T-cell (primary cell): ENCODE measurements at regions not wholly inside any gene's neighbourhood (a gene's known extent, or its start where the extent isn't known, plus 50 kb on each side); places are given as distances from the start of the nearest gene placed in this dataset.

ENCODE experiments used
- ATAC-seq, 4 experiments: fragments of 200-7000 bp in 3 of 4; fragments of 150-1000 bp in 1 of 4; cut with Tn5 transposase; replicated peaks in 1 of 4; 1 replicate in 3 of 4; 2 replicates in 1 of 4; pipeline ENCODE4 v1.10.0; 2021; ENCODE audit warnings: moderate library complexity in 3 of 4, mild to moderate bottlenecking in 2 of 4, moderate number of reproducible peaks in 1 of 4
- CTCF ChIA-PET, 2 donors: fragments of 300-600 bp; sonication (Branson Sonifier 250); formaldehyde crosslinking; loops; one replicate each; lab custom pipeline; 2022; ENCODE audit warnings: antibody characterized with exemption in 2 of 2; lab: Charles Lee
- POLR2A ChIA-PET, 2 donors: fragments of 300-600 bp; sonication (Branson Sonifier 250); formaldehyde crosslinking; loops; one replicate each; lab custom pipeline; 2022; ENCODE audit warnings: antibody characterized with exemption in 2 of 2; lab: Charles Lee
- DNase-seq, 35 experiments: peaks; one replicate each; pipeline versions ENCODE4 v3.0.0 to v3.0.0-alpha.2; 2013 to 2023
- H3K27ac ChIP-seq: one replicate; pipeline ENCODE4 v1.5.1; 2013; ENCODE audit warnings: low read length
- H3K27me3 ChIP-seq, 2 experiments: replicated peaks in 1 of 2; 1 replicate in 1 of 2; 2 replicates in 1 of 2; pipeline versions ENCODE4 v1.6.1 to v1.7.0; 2013; ENCODE audit warnings: low read length in 1 of 2, mixed read lengths in 1 of 2; ENCODE audit not compliant: control insufficient read depth in 2 of 2, insufficient read depth in 2 of 2; ENCODE audit errors: extremely low read depth in 1 of 2
- H3K36me3 ChIP-seq, 2 donors: 1 replicate in 1 of 2; 2 replicates in 1 of 2; pipeline versions ENCODE4 v1.6.1 to v1.7.0; 2013; ENCODE audit warnings: low read length in 1 of 2; ENCODE audit not compliant: control insufficient read depth in 2 of 2, insufficient read depth in 1 of 2; ENCODE audit errors: extremely low read depth in 1 of 2
- H3K4me1 ChIP-seq, 2 experiments: 1 replicate in 1 of 2; 2 replicates in 1 of 2; pipeline versions ENCODE4 v1.6.1 to v1.7.0; 2013; ENCODE audit warnings: low read length in 2 of 2, mixed read lengths in 1 of 2; ENCODE audit not compliant: insufficient read depth in 2 of 2, control insufficient read depth in 1 of 2; ENCODE audit errors: extremely low read depth in 1 of 2
- H3K4me3 ChIP-seq, 2 donors: 1 replicate in 1 of 2; 2 replicates in 1 of 2; pipeline versions ENCODE4 v1.5.1 to v1.7.0; 2013; ENCODE audit warnings: mild to moderate bottlenecking in 2 of 2, low read length in 1 of 2, moderate library complexity in 1 of 2; ENCODE audit not compliant: control insufficient read depth in 1 of 2; ENCODE audit errors: extremely low read depth in 1 of 2
- H3K9me3 ChIP-seq: 2 replicates; pipeline ENCODE4 v1.7.0; 2013
- H3K27ac Mint-ChIP-seq, 2 donors: one replicate each; pipeline ENCODE4 v1.8.0; 2020 to 2021; ENCODE audit warnings: mild to moderate bottlenecking in 2 of 2, mixed read lengths in 2 of 2
- H3K27me3 Mint-ChIP-seq, 2 donors: one replicate each; pipeline ENCODE4 v1.8.0; 2021 to 2022; ENCODE audit warnings: mixed read lengths in 2 of 2
- H3K36me3 Mint-ChIP-seq: one replicate; pipeline ENCODE4 v1.8.0; 2021; ENCODE audit warnings: mixed read lengths
- H3K4me1 Mint-ChIP-seq, 3 donors: one replicate each; pipeline ENCODE4 v1.8.0; 2020 to 2022; ENCODE audit warnings: mixed read lengths in 3 of 3, mild to moderate bottlenecking in 1 of 3
- H3K4me3 Mint-ChIP-seq, 3 donors: one replicate each; pipeline ENCODE4 v1.8.0; 2020 to 2022; ENCODE audit warnings: mild to moderate bottlenecking in 3 of 3, mixed read lengths in 3 of 3, moderate library complexity in 3 of 3
- H3K9me3 Mint-ChIP-seq, 3 donors: one replicate each; pipeline ENCODE4 v1.8.0; 2020 to 2022; ENCODE audit warnings: mixed read lengths in 3 of 3
- WGBS: methylation state at CpG from one replicate; pipeline ENCODE4 v1.1.5; 2013; ENCODE audit warnings: missing lambda C conversion rate; ENCODE audit not compliant: insufficient coverage; 5-methylcytosine and 5-hydroxymethylcytosine counted together

GRCh38 chr5:117803533-117803932, 1184.8 kb downstream of the DTWD2 start:
- WGBS = no CpG with 5 or more reads among the region's 3 CpGs
- Histone ChIP-seq H3K36me3 (no peaks in the 10 kb centered on the region), H3K4me3 (no peak overlapping the region), H3K9me3 (no peaks in the 10 kb centered on the region), H3K27me3 (no peaks in the 10 kb centered on the region), H3K27ac (no peak overlapping the region), H3K4me1 (no peaks in the 10 kb centered on the region)
- H3K9me3 Mint-ChIP-seq = peaks cover 17 to 23% (median 19%) of the 10 kb centered on the region in 3 donors
- no peaks in the 10 kb centered on the region for H3K4me1 Mint-ChIP-seq
- no peaks in the 10 kb centered on the region for H3K27me3 Mint-ChIP-seq
- H3K27ac Mint-ChIP-seq = no peak overlapping the region
- H3K4me3 Mint-ChIP-seq = no peak overlapping the region
- ATAC-seq = no peak
- ChIA-PET POLR2A (no interaction called here), CTCF (no interaction called here)
- no peaks in the 10 kb centered on the region for H3K36me3 Mint-ChIP-seq
- no peak for DNase-seq

GRCh38 chr5:117801583-117801982, 1186.8 kb downstream of the DTWD2 start:
- Histone ChIP-seq H3K36me3 (no peaks in the 10 kb centered on the region), H3K4me1 (no peaks in the 10 kb centered on the region), H3K27me3 (no peaks in the 10 kb centered on the region), H3K27ac (no peak overlapping the region), H3K4me3 (no peak overlapping the region), H3K9me3 (no peaks in the 10 kb centered on the region)
- no peaks in the 10 kb centered on the region for H3K27me3 Mint-ChIP-seq
- peaks cover 11 to 19% (median 18%) of the 10 kb centered on the region in 3 donors for H3K9me3 Mint-ChIP-seq
- ATAC-seq (no peak), DNase-seq (no peak)
- no peaks in the 10 kb centered on the region for H3K36me3 Mint-ChIP-seq
- ChIA-PET POLR2A (no interaction called here), CTCF (no interaction called here)
- H3K27ac Mint-ChIP-seq = no peak overlapping the region
- no peak overlapping the region for H3K4me3 Mint-ChIP-seq
- no peaks in the 10 kb centered on the region for H3K4me1 Mint-ChIP-seq
- no CpG with 5 or more reads among the region's 4 CpGs for WGBS

GRCh38 chr5:117800261-117800660, 1188.1 kb downstream of the DTWD2 start:
- Histone ChIP-seq H3K4me3 (no peak overlapping the region), H3K36me3 (no peaks in the 10 kb centered on the region), H3K27ac (no peak overlapping the region), H3K4me1 (no peaks in the 10 kb centered on the region), H3K27me3 (no peaks in the 10 kb centered on the region), H3K9me3 (no peaks in the 10 kb centered on the region)
- Mint-ChIP-seq H3K36me3 (no peaks in the 10 kb centered on the region), H3K9me3 (peaks cover 6 to 19% (median 15%) of the 10 kb centered on the region in 3 donors), H3K27ac (no peak overlapping the region), H3K27me3 (no peaks in the 10 kb centered on the region), H3K4me1 (no peaks in the 10 kb centered on the region), H3K4me3 (no peak overlapping the region)
- no peak for DNase-seq
- ATAC-seq = no peak
- POLR2A ChIA-PET = no interaction called here
- CTCF ChIA-PET = interaction anchor here in 1 of 2 donors (0.6 kb wide), 1 partner anchor 611 kb away, joined by 3 read pairs; no protein-coding TSS in a partner anchor

- Mint-ChIP-seq H3K4me3 (no peak overlapping the region), H3K27ac (no peak overlapping the region), H3K36me3 (no peaks in the 10 kb centered on the region), H3K4me1 (no peaks in the 10 kb centered on the region), H3K9me3 (peaks cover 0 to 19% (median 5%) of the 10 kb centered on the region in 3 donors), H3K27me3 (no peaks in the 10 kb centered on the region)
- no peaks in the 10 kb centered on the region for H3K27me3 ChIP-seq
- no peak overlapping the region for H3K4me3 ChIP-seq
- H3K9me3 ChIP-seq = no peaks in the 10 kb centered on the region
- no peak for DNase-seq
- ChIA-PET POLR2A (no interaction called here), CTCF (no interaction called here)
- H3K4me1 ChIP-seq = no peaks in the 10 kb centered on the region
- ATAC-seq = no peak
- no peaks in the 10 kb centered on the region for H3K36me3 ChIP-seq
- no CpG with 5 or more reads among the region's 3 CpGs for WGBS
- no peak overlapping the region for H3K27ac ChIP-seq
These were observed 1193.5 kb downstream of the DTWD2 start for GRCh38 chr5:117794847-117795246.

- ChIA-PET CTCF (no interaction called here), POLR2A (no interaction called here)
These were observed 1194.4 kb downstream of the DTWD2 start for GRCh38 chr5:117793963-117794362.

GRCh38 chr5:117792476-117792875, 1195.9 kb downstream of the DTWD2 start:
- WGBS = no CpG with 5 or more reads among the region's 1 CpG
- H3K4me1 Mint-ChIP-seq = no peaks in the 10 kb centered on the region

More at GRCh38 chr5:117793963-117794362, 1194.4 kb downstream of the DTWD2 start:
- H3K4me3 Mint-ChIP-seq = no peak overlapping the region
- ATAC-seq (no peak), DNase-seq (no peak)
- Histone ChIP-seq H3K4me1 (no peaks in the 10 kb centered on the region), H3K4me3 (no peak overlapping the region), H3K27ac (no peak overlapping the region), H3K36me3 (no peaks in the 10 kb centered on the region), H3K9me3 (no peaks in the 10 kb centered on the region), H3K27me3 (no peaks in the 10 kb centered on the region)
- no CpG with 5 or more reads among the region's 5 CpGs for WGBS
- no peaks in the 10 kb centered on the region for H3K27me3 Mint-ChIP-seq
- H3K4me1 Mint-ChIP-seq = no peaks in the 10 kb centered on the region
- H3K9me3 Mint-ChIP-seq = peaks cover 0 to 19% (median 5%) of the 10 kb centered on the region in 3 donors
- no peaks in the 10 kb centered on the region for H3K36me3 Mint-ChIP-seq
- no peak overlapping the region for H3K27ac Mint-ChIP-seq

GRCh38 chr5:117788596-117788995, 1199.8 kb downstream of the DTWD2 start:
- Mint-ChIP-seq H3K36me3 (no peaks in the 10 kb centered on the region), H3K4me3 (no peak overlapping the region), H3K27ac (no peak overlapping the region), H3K4me1 (no peaks in the 10 kb centered on the region), H3K9me3 (peaks cover 9 to 22% (median 16%) of the 10 kb centered on the region in 3 donors), H3K27me3 (no peaks in the 10 kb centered on the region)
- H3K9me3 ChIP-seq = no peaks in the 10 kb centered on the region
- no peaks in the 10 kb centered on the region for H3K36me3 ChIP-seq
- ChIA-PET CTCF (no interaction called here), POLR2A (no interaction called here)
- H3K4me3 ChIP-seq = no peak overlapping the region
- DNase-seq = no peak
- H3K4me1 ChIP-seq = no peaks in the 10 kb centered on the region
- WGBS = no CpG with 5 or more reads among the region's 2 CpGs
- no peak overlapping the region for H3K27ac ChIP-seq
- H3K27me3 ChIP-seq = no peaks in the 10 kb centered on the region
- ATAC-seq = no peak

More at GRCh38 chr5:117792476-117792875, 1195.9 kb downstream of the DTWD2 start:
- CTCF ChIA-PET = no interaction called here
- POLR2A ChIA-PET = no interaction called here
- DNase-seq (no peak), ATAC-seq (no peak)
- H3K27me3 ChIP-seq = no peaks in the 10 kb centered on the region
- Mint-ChIP-seq H3K27me3 (no peaks in the 10 kb centered on the region), H3K4me3 (no peak overlapping the region), H3K36me3 (no peaks in the 10 kb centered on the region), H3K9me3 (peaks cover 0 to 26% (median 11%) of the 10 kb centered on the region in 3 donors), H3K27ac (no peak overlapping the region)
- no peak overlapping the region for H3K4me3 ChIP-seq
- no peaks in the 10 kb centered on the region for H3K4me1 ChIP-seq
- no peaks in the 10 kb centered on the region for H3K9me3 ChIP-seq
- H3K27ac ChIP-seq = no peak overlapping the region
- no peaks in the 10 kb centered on the region for H3K36me3 ChIP-seq
